Endodermal cell (in vitro differentiated cells): ENCODE measurements at regions not wholly inside any gene's neighbourhood (a gene's known extent, or its start where the extent isn't known, plus 50 kb on each side); places are given as distances from the start of the nearest gene placed in this dataset.

Experiments
- DNase-seq: peaks from one replicate; pipeline ENCODE4 v3.0.0-alpha.2; 2017
- H3K27ac ChIP-seq: 2 replicates; pipeline ENCODE4 v1.5.1; 2013; ENCODE audit warnings: mild to moderate bottlenecking, low read depth, low read length, moderate library complexity
- H3K27me3 ChIP-seq: 2 replicates; pipeline ENCODE4 v1.6.1; 2013; ENCODE audit warnings: mild to moderate bottlenecking, low read length, moderate library complexity; ENCODE audit not compliant: insufficient read depth, control insufficient read depth, poor library complexity, severe bottlenecking
- H3K36me3 ChIP-seq: 2 replicates; pipeline ENCODE4 v1.7.0; 2013; ENCODE audit warnings: mild to moderate bottlenecking, low read length, moderate library complexity; ENCODE audit not compliant: control insufficient read depth, insufficient read depth
- H3K4me1 ChIP-seq: one replicate; pipeline ENCODE4 v1.7.0; 2013; ENCODE audit warnings: low read length; ENCODE audit not compliant: control insufficient read depth, insufficient read depth
- H3K4me3 ChIP-seq: 2 replicates; pipeline ENCODE4 v1.5.1; 2013; ENCODE audit warnings: mild to moderate bottlenecking, low read length, moderate library complexity
- H3K9ac ChIP-seq: 2 replicates; pipeline ENCODE4 v1.6.1; 2013; ENCODE audit warnings: mild to moderate bottlenecking, low read length, moderate library complexity; ENCODE audit not compliant: poor library complexity, severe bottlenecking; ENCODE audit errors: extremely low read depth
- H3K9me3 ChIP-seq: 2 replicates; pipeline ENCODE4 v1.6.1; 2013; ENCODE audit warnings: mild to moderate bottlenecking, low read length, moderate library complexity; ENCODE audit not compliant: control insufficient read depth
- H3K27ac Mint-ChIP-seq: 2 replicates; pipeline ENCODE4 v1.8.0; 2020; ENCODE audit warnings: mixed read lengths
- H3K27me3 Mint-ChIP-seq: 2 replicates; pipeline ENCODE4 v1.8.0; 2021; ENCODE audit warnings: mild to moderate bottlenecking, mixed read lengths; ENCODE audit not compliant: insufficient read depth
- H3K36me3 Mint-ChIP-seq: 2 replicates; pipeline ENCODE4 v1.8.0; 2020; ENCODE audit warnings: low read depth, mixed read lengths
- H3K4me1 Mint-ChIP-seq: 2 replicates; pipeline ENCODE4 v1.8.0; 2020; ENCODE audit warnings: mixed read lengths
- H3K4me3 Mint-ChIP-seq: 2 replicates; pipeline ENCODE4 v1.8.0; 2020; ENCODE audit warnings: mild to moderate bottlenecking, moderate library complexity, mixed read lengths
- H3K9me3 Mint-ChIP-seq: 2 replicates; pipeline ENCODE4 v1.8.0; 2020; ENCODE audit warnings: mild to moderate bottlenecking, mixed read lengths
- CTCF ChIP-seq: fragments of 200-600 bp; sonication (generic); conservative IDR thresholded peaks from 2 replicates; pipeline ENCODE4 v1.5.0; 2021; ENCODE audit warnings: antibody characterized with exemption, mild to moderate bottlenecking
- WGBS, 2 experiments: methylation state at CpG; one replicate each; pipeline versions ENCODE4 v1.1.5 to v1.1.7; 2013; ENCODE audit warnings: missing lambda C conversion rate in 2 of 2, mixed read lengths in 1 of 2; ENCODE audit not compliant: insufficient coverage in 1 of 2, insufficient read length in 1 of 2; 5-methylcytosine and 5-hydroxymethylcytosine counted together

GRCh38 chr19:28574212-28574611 lies 638.7 kb downstream of the UQCRFS1 start:
- H3K27me3 Mint-ChIP-seq, result no peaks in the 10 kb centered on the region
- no peak for TF ChIP-seq CTCF

GRCh38 chr19:28569132-28570131 lies 643.5 kb downstream of the UQCRFS1 start:
- Histone ChIP-seq H3K4me3 (no peak overlapping the region), H3K9ac (no peak overlapping the region), H3K4me1 (no peaks in the 10 kb centered on the region), H3K9me3 (no peaks in the 10 kb centered on the region), H3K27ac (no peak overlapping the region), H3K27me3 (no peaks in the 10 kb centered on the region), H3K36me3 (no peaks in the 10 kb centered on the region)
- no peak overlapping the region for H3K27ac Mint-ChIP-seq
- 75 to 89% methylated on average over 6 to 12 of the region's 12 CpGs for WGBS, 2 experiments
- H3K36me3 Mint-ChIP-seq, result no peaks in the 10 kb centered on the region
- H3K27me3 Mint-ChIP-seq, result no peaks in the 10 kb centered on the region
- no peak for TF ChIP-seq CTCF
- DNase-seq, result peak; percentile 49
- H3K4me3 Mint-ChIP-seq, result no peak overlapping the region
- no peaks in the 10 kb centered on the region for H3K9me3 Mint-ChIP-seq
- peaks cover 2% of the 10 kb centered on the region for H3K4me1 Mint-ChIP-seq

More at GRCh38 chr19:28574212-28574611, 638.7 kb downstream of the UQCRFS1 start:
- Mint-ChIP-seq H3K27ac (no peak overlapping the region), H3K9me3 (no peaks in the 10 kb centered on the region), H3K36me3 (no peaks in the 10 kb centered on the region), H3K4me3 (no peak overlapping the region), H3K4me1 (peaks cover 2% of the 10 kb centered on the region)
- Histone ChIP-seq H3K27me3 (no peaks in the 10 kb centered on the region), H3K4me1 (no peaks in the 10 kb centered on the region), H3K4me3 (no peak overlapping the region), H3K9me3 (no peaks in the 10 kb centered on the region), H3K36me3 (no peaks in the 10 kb centered on the region), H3K27ac (no peak overlapping the region), H3K9ac (no peak overlapping the region)
- 92 to 100% methylated on average over 4 of the region's 4 CpGs for whole genome bisulfite sequencing, 2 experiments
- peak; percentile 23 for DNase-seq

GRCh38 chr19:28567834-28568233 lies 645.1 kb downstream of the UQCRFS1 start:
- Histone ChIP-seq H3K9me3 (no peaks in the 10 kb centered on the region), H3K27me3 (no peaks in the 10 kb centered on the region), H3K9ac (no peak overlapping the region), H3K4me1 (no peaks in the 10 kb centered on the region), H3K4me3 (no peak overlapping the region), H3K27ac (no peak overlapping the region), H3K36me3 (no peaks in the 10 kb centered on the region)
- peak; percentile 10 for DNase-seq
- Mint-ChIP-seq H3K27ac (no peak overlapping the region), H3K4me1 (peaks cover 2% of the 10 kb centered on the region), H3K4me3 (no peak overlapping the region), H3K27me3 (no peaks in the 10 kb centered on the region), H3K36me3 (no peaks in the 10 kb centered on the region), H3K9me3 (no peaks in the 10 kb centered on the region)
- 86 to 100% methylated on average over 1 of the region's 1 CpG for WGBS, 2 experiments
- TF ChIP-seq CTCF, result no peak
